Left hindlimb (tissue), 1 donor: ENCODE measurements at regions not wholly inside any gene's neighbourhood (a gene's known extent, or its start where the extent isn't known, plus 50 kb on each side); places are given as distances from the start of the nearest gene placed in this dataset.
"Not testable (repeated sequence)": the region's sequence is repeated elsewhere in the genome, so short reads cannot be mapped to it uniquely, and the experiment has no call there.

Experiments
- DNase-seq: peaks from one replicate; pipeline ENCODE4 v3.0.0-alpha.2; 2018

DNA sequence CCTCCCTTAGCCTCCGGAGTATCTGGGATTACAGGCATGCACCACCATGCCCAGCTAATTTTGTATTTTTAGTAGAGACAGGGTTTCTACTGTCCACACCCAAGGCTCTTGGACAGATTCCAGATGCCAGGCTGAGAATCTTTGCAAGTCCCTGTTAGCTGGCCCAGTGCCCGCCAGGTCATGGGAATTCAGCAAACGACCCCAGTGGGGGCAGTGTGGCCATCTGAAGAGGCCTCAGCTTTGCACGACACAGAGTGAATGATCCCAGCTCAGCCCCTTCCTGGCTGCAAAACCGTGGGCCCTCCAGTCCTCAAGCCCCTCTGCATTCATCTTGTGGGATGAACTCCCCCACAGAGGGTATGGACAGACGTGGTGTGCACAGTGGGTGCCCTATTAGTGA, 179.5 kb upstream of the ID2 start:
- peak; percentile 9 for DNase-seq

- DNase-seq: peak; percentile 7
Measured at GRCh38 chr2:8505311-8505920, 176.4 kb upstream of the ID2 start.

GRCh38 chr2:8506746-8507145, 175.1 kb upstream of the ID2 start:
- peak; percentile 1 for DNase-seq

- no peak for DNase-seq
Measured at GRCh38 chr2:8508766-8509165, 173.1 kb upstream of the ID2 start.

- DNase-seq: peak; percentile 4
Measured at GRCh38 chr2:8509621-8510020, 172.2 kb upstream of the ID2 start.

DNA sequence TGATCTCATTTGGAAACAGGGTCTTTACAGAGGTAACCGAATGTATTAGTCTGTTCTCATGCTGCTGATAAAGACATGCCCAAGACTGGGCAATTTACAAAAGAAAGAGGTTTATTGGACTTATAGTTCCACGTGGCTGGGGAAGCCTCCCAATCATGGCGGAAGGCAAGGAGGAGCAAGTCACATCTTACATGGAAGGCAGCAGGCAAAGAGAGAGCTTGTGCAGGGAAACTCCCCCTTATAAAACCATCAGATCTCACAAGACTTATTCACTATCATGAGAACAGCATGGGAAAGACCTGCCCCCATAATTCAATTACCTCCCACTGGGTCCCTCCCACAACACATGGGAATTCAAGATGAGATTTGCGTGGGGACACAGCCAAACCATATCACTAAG, 171.8 kb upstream of the ID2 start:
- DNase-seq: not testable (repeated sequence)

GRCh38 chr2:8510519-8510918, 171.3 kb upstream of the ID2 start:
- DNase-seq: peak; percentile 15

- DNase-seq: peak; percentile 8
Measured at GRCh38 chr2:8511868-8512612, 169.8 kb upstream of the ID2 start.

- peak; percentile 10 for DNase-seq
Measured at GRCh38 chr2:8513601-8514273, 168.1 kb upstream of the ID2 start.

DNA sequence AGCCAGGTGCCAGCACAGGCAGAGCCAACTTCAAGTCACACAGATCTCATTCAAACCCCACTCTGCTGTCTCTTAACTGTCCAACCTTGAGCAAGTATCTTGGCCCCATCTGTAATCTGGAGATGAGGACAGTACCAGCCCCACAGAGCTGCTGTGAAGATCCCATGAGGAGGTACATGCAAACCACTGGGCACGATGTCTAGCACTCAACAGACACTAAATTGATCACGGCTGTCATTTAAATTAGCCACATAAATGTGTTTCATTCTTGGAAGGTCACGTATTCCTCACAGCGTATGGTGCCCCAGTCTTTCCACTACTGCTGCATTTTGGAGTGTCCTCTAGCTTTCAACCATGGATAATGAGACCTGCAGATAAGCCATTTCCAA, 167.6 kb upstream of the ID2 start:
- DNase-seq: peak; percentile 4

DNA sequence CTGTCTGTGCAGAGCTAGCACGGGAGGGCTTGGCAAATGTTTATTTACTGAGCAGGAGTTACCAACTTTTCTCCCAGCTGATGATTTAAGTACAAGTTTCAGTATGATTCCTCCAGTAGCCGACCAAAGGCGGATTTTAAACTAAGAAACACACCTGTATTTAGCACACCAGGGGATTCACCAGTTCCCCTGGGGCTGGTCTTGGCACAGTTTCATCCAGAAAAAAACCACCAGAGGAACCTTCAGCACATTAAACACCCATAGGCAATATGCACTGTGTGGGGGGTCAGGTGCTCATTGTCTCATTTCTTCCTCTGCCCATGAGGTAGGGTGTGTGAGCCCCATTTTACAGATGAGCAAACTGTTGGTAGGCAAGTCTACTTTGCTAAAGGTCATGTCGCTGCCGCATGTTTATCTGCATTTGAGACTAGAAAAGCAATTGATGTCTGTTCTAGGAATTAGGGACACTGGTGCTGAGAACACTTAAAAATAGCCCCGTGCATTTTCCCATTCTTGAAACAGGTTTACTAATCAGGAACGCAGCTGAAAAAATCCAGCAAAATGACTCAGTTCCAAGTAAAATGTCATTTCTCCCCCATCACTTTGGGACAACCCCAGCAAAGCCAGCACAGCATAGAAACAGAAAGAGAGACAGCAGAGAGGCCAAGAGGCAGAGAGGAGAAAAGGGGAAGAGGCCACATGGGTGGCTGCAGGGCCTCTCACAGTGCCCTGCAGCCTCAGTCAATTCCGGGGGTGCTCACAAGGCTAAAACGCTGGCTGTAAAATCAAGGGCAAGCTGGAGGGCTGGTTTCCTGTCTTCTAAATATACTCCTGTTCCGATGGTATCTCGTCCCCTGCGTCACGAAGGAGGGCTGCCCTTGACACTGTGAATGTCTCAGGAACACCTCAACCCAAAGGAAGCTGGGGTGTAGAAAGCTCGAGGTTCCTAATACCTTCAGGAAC, 166.8 kb upstream of the ID2 start:
- no peak for DNase-seq

GRCh38 chr2:8515864-8516533, 165.9 kb upstream of the ID2 start:
- no peak for DNase-seq

DNA sequence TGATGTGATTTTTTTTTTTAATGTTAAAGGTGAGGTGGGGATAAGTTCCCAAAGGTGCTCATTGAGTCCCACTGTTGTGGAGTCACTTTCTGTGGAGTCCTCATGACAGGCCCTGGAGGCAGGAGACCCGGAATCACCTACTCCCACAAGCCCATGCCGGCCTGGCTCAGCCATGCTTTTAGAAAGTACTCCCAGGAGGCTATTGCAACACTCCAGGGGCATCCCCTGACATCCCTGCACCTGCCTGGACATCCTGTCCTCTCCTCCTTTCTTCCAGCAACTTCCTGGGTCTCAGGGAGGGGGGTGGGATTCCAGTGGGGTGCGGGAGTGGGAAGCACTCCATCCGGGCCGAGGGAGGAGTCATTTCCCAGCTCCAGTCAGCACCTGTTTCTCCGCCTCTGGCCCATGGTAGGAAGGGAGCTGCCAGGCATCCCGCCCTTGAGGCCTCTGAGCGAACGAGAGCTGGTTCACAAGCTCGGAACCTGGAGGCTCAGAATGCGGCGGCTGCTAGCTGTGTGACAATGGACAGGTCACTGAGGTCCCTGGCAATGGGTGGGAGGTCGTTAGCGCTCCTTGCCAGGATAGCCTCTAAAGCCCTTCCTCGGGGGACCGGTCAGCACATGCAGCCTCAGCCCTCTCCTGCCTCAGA, 163.9 kb upstream of the ID2 start:
- DNase-seq: no peak

DNA sequence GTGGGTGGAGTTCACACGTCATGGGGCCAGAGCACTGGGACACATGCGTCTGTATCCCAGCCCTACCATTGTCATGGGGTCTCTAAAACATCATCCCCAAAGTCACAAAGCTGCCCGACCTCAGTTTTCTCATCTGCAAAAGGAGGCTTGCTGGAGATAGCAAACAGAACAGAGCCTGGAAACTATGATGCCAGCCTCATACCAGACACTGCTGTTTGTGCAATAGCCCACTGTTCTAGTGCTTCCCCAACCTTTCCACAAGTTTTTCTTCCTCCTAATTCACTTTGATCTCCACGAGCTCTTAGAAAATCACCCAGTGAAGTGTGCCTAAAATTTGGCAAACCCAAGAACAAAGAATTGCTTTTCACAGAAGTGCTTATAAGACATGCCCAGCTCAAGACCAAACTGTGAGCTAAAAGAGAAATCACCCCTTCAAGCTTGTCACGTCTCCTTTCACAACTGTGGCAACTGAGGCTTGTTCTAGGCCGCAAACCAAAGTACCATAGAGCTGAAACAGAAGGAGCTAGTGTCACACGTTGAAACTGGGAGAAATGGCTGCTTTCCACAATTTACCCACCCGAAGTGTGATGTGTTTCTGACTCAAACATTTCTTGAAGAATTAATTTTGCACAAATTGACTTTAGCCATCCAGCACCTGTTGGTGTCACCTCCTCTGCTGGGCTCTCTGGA, 162.7 kb upstream of the ID2 start:
- DNase-seq: no peak

GRCh38 chr2:8520791-8521344, 161.0 kb upstream of the ID2 start:
- no peak for DNase-seq

DNA sequence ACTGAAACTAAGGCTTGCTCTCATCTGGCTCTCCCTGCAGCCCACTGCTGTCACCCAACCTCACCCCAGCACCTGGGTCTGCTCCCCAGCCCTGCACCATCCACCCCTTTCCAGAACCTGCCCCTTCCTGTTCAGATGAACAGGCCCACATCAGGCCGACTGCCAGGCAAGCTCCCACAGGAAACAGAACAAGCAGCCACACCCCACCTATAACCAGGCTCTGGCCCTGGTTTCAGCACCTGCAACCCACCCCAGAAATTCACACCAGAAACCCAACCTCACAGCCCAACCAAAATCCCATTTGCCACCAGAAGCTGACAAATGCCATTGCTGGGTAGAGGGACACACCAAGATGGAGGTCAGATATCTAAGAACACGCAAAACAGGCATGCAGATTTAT, 159.2 kb upstream of the ID2 start:
- DNase-seq: no peak

DNA sequence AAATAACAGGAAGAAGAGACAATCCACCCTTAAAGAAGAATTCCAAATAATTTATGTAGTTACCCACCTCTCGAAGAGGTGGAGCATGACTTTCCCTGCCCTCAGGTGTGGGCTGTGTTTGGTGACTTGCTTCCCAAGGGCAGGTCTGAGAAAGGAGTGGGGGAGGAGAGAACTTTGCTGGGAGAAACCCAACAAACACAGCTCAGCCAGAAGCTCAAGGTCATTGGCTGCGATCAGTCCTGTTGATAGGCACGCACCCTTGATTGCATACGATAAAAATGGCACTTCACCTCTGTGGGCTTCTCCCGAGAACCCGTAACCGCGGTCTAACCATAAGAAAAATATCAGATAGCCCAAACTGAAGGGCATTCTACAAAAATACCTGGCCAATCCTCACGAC, 157.5 kb upstream of the ID2 start:
- no peak for DNase-seq

GRCh38 chr2:8524823-8525222, 157.0 kb upstream of the ID2 start:
- no peak for DNase-seq

GRCh38 chr2:8525236-8525581, 156.6 kb upstream of the ID2 start:
- no peak for DNase-seq

DNA sequence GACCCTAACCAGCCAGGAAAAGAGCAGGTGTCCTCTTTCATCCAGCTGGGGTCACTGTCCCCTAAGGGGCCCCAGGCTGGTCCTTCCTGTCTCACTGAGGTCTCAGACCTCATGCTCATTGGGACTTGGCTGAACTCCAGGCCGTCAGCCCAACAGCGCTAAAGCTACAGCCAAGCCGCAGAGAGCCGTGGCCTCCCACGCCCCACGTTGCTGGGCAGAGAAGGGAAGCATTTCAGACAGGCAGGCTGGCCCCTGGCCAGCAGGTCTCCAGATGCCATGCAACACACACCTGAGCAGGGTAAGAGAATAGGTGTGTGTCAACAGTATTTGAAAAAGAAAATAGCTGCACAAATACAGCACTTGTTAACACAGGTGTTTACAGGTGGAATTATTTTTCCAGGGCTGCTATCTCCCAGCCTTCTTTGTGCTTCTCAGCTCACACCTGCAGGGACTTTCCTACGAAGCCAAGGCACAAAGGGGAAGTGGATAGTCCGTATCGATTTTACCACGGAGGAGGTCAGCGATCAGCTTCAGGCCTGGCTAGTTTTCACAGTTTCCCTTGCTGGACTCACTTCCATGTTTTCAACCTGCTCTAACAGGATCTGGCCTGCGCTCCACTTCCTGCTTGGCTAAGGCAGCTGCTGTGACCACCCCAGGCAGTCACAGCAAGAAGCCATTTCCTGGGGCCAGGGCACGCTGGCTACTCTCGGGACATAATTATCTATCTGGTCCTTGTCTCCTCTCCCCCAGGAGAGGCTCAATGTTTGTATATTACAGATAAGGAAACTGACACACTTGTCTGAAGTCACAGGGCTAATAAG, 156.1 kb upstream of the ID2 start:
- peak; percentile 60 for DNase-seq
